Osteocyte (in vitro differentiated cells): ENCODE measurements at regions not wholly inside any gene's neighbourhood (a gene's known extent, or its start where the extent isn't known, plus 50 kb on each side); places are given as distances from the start of the nearest gene placed in this dataset.

Experiments
- DNase-seq: peaks from one replicate; pipeline ENCODE4 v3.0.0; 2021; ENCODE audit warnings: mixed read lengths; ENCODE audit not compliant: unreplicated experiment; ENCODE audit errors: extremely low spot score
- H3K27ac Mint-ChIP-seq: one replicate; pipeline ENCODE4 v1.8.0; 2021; ENCODE audit warnings: mild to moderate bottlenecking, mixed read lengths; ENCODE audit not compliant: unreplicated experiment
- H3K27me3 Mint-ChIP-seq: one replicate; pipeline ENCODE4 v1.8.0; 2021; ENCODE audit warnings: mixed read lengths; ENCODE audit not compliant: unreplicated experiment
- H3K36me3 Mint-ChIP-seq: one replicate; pipeline ENCODE4 v1.8.0; 2021; ENCODE audit warnings: mixed read lengths; ENCODE audit not compliant: unreplicated experiment
- H3K4me1 Mint-ChIP-seq: one replicate; pipeline ENCODE4 v1.8.0; 2021; ENCODE audit warnings: mixed read lengths; ENCODE audit not compliant: unreplicated experiment
- H3K4me3 Mint-ChIP-seq: one replicate; pipeline ENCODE4 v1.8.0; 2021; ENCODE audit warnings: mild to moderate bottlenecking, moderate library complexity, mixed read lengths; ENCODE audit not compliant: unreplicated experiment
- H3K9me3 Mint-ChIP-seq: one replicate; pipeline ENCODE4 v1.8.0; 2021; ENCODE audit warnings: mixed read lengths; ENCODE audit not compliant: unreplicated experiment
- TF ChIP-seq, protein P1 (sequence below): fragments of 200-600 bp; sonication (generic); IDR thresholded peaks from 2 replicates; pipeline ENCODE4 v1.5.0; 2021; ENCODE audit warnings: antibody characterized with exemption, mild to moderate bottlenecking, moderate library complexity

DNA sequence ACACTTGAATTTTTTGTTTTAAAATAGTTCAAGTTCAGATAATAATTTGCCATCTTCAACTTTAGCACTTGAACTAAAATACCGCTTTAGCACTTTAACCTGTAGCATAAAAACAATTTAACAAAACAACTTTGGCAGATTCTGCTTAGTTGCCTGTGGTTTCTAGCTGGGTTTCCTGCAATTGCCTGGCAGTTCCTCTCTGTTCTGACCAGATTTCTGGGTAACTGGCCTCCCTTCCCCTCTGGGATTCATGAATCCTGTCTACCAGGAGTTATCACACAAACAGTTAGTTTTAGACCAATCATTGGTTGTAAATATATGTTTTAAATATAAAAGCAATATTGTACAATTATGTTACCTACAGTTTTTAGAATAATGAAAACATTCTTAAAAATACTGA lies 89.8 kb upstream of the HDAC9 start:
- Mint-ChIP-seq H3K4me1 (peaks cover 24% of the 10 kb centered on the region), H3K9me3 (no peaks in the 10 kb centered on the region), H3K4me3 (no peak overlapping the region), H3K27ac (no peak overlapping the region), H3K36me3 (no peaks in the 10 kb centered on the region), H3K27me3 (no peaks in the 10 kb centered on the region)
- TF ChIP-seq, protein P1, sequence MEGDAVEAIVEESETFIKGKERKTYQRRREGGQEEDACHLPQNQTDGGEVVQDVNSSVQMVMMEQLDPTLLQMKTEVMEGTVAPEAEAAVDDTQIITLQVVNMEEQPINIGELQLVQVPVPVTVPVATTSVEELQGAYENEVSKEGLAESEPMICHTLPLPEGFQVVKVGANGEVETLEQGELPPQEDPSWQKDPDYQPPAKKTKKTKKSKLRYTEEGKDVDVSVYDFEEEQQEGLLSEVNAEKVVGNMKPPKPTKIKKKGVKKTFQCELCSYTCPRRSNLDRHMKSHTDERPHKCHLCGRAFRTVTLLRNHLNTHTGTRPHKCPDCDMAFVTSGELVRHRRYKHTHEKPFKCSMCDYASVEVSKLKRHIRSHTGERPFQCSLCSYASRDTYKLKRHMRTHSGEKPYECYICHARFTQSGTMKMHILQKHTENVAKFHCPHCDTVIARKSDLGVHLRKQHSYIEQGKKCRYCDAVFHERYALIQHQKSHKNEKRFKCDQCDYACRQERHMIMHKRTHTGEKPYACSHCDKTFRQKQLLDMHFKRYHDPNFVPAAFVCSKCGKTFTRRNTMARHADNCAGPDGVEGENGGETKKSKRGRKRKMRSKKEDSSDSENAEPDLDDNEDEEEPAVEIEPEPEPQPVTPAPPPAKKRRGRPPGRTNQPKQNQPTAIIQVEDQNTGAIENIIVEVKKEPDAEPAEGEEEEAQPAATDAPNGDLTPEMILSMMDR = no peak
- no peak for DNase-seq

DNA sequence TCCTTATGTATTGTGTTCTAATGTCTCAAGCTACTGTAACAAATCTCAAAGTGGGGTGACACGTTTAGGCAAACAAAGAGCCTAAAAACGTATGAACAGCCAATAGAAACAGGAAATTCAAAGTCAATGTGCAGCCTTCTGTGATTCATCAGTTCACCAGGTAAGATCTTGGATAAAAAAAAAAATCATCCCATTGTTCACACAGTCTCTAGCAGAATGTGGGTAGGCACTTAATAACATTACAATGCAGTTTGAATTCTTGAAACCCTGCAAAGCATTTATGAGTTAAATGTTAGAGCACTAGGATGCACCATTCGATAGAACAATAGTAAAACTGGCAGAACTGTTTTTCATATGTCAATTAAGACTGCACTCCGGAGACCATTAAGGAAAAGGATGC lies 88.2 kb upstream of the HDAC9 start:
- DNase-seq = no peak
- H3K9me3 Mint-ChIP-seq = no peaks in the 10 kb centered on the region
- no peak overlapping the region for H3K27ac Mint-ChIP-seq
- no peak overlapping the region for H3K4me3 Mint-ChIP-seq
- peaks cover 22% of the 10 kb centered on the region for H3K4me1 Mint-ChIP-seq
- TF ChIP-seq, protein P1 = no peak
- no peaks in the 10 kb centered on the region for H3K36me3 Mint-ChIP-seq
- H3K27me3 Mint-ChIP-seq = no peaks in the 10 kb centered on the region

DNA sequence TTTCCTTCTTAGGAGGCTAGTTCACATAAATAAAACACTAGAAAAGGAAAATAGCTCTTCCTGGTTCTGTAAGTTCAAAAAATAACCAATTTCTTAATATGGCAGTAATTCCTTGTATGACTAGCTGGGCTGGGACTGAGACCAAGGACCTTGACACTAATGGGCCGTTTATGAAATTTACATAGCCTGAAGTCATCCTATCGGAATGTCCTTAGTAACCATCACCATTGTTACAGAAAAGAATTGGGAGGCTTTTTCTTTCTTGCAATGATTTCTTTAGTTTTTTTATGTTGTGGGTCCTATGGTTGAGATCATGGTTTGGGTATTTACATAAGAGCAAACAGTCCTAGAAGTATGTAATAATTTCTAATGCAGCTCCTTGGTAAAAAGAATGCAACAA lies 87.1 kb upstream of the HDAC9 start:
- no peak overlapping the region for H3K4me3 Mint-ChIP-seq
- peaks cover 16% of the 10 kb centered on the region for H3K4me1 Mint-ChIP-seq
- H3K36me3 Mint-ChIP-seq = no peaks in the 10 kb centered on the region
- no peak for DNase-seq
- no peaks in the 10 kb centered on the region for H3K9me3 Mint-ChIP-seq
- H3K27me3 Mint-ChIP-seq = no peaks in the 10 kb centered on the region
- peak overlapping the region; percentile 5 for H3K27ac Mint-ChIP-seq
- TF ChIP-seq, protein P1 = no peak

DNA sequence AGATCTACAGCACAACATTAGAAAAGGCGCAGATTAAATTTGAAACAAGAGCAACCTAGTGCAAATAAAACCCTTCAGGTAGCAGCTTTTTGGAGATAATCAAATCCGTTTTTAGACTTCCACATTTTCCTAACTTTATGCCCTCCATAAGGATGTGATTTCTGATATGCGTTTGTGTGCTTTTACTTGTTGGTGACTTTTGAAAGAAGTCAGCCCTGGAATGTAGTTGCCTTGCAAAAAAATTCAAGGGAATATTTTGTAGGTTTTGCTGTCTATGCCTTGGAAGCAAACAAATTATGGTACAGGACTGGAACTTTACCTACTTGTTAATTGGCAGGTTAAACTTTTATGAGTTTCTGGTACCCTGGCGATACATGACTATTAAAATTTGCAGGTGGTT lies 86.7 kb upstream of the HDAC9 start:
- no peak overlapping the region for H3K4me3 Mint-ChIP-seq
- TF ChIP-seq, protein P1 = no peak
- peaks cover 16% of the 10 kb centered on the region for H3K4me1 Mint-ChIP-seq
- no peaks in the 10 kb centered on the region for H3K9me3 Mint-ChIP-seq
- no peak for DNase-seq
- H3K27ac Mint-ChIP-seq = peak overlapping the region; percentile 6
- no peaks in the 10 kb centered on the region for H3K36me3 Mint-ChIP-seq
- H3K27me3 Mint-ChIP-seq = no peaks in the 10 kb centered on the region

DNA sequence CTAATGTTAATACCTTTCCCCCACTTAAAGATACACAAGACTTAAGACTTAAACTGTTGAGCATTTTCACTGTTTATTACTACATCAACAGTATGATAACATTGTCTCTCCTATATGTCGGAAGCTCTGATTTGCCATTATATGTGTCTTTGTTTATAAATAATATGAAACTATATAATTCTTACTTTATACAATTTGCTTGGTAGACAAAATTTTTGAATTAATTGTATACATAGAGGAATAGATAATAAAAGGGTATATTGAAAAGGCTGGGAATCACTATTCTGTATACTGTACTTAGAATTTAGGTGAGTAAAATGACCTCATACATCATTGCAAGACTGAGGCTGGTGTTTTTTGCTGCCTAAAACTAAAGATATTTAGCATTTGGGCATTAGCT lies 82.1 kb upstream of the HDAC9 start:
- Mint-ChIP-seq H3K27me3 (no peaks in the 10 kb centered on the region), H3K27ac (no peak overlapping the region), H3K4me1 (peaks cover 9% of the 10 kb centered on the region), H3K9me3 (no peaks in the 10 kb centered on the region), H3K4me3 (no peak overlapping the region), H3K36me3 (no peaks in the 10 kb centered on the region)
- TF ChIP-seq, protein P1 = no peak
- DNase-seq = no peak
